Calu3 (cell line): ENCODE measurements at regions not wholly inside any gene's neighbourhood (a gene's known extent, or its start where the extent isn't known, plus 50 kb on each side); places are given as distances from the start of the nearest gene placed in this dataset.

ENCODE experiments used
- BruUV-seq: library from RNA; stranded (reverse); fragments of 400-500 nt; replicated peaks from 2 replicates; lab custom pipeline; 2021; lab: Mats Ljungman, UMichigan
- CTCF ChIA-PET: fragments of 300-600 bp; sonication (Branson Sonifier 250); formaldehyde crosslinking; loops from one replicate; lab custom pipeline; 2022; ENCODE audit warnings: antibody characterized with exemption; lab: Charles Lee
- DNase-seq: peaks from one replicate; pipeline ENCODE4 v3.0.0; 2022
- H3K27ac Mint-ChIP-seq: one replicate; pipeline ENCODE4 v1.8.0; 2022; ENCODE audit warnings: mixed read lengths; ENCODE audit not compliant: unreplicated experiment
- H3K27me3 Mint-ChIP-seq: one replicate; pipeline ENCODE4 v1.8.0; 2022; ENCODE audit warnings: mixed read lengths; ENCODE audit not compliant: unreplicated experiment
- H3K36me3 Mint-ChIP-seq: one replicate; pipeline ENCODE4 v1.8.0; 2022; ENCODE audit warnings: mild to moderate bottlenecking, moderate library complexity, mixed read lengths; ENCODE audit not compliant: insufficient read depth, unreplicated experiment
- H3K4me1 Mint-ChIP-seq: one replicate; pipeline ENCODE4 v1.8.0; 2022; ENCODE audit warnings: mild to moderate bottlenecking, low read depth, mixed read lengths; ENCODE audit not compliant: unreplicated experiment
- H3K4me3 Mint-ChIP-seq: one replicate; pipeline ENCODE4 v1.8.0; 2022; ENCODE audit warnings: mild to moderate bottlenecking, low read depth, moderate library complexity, mixed read lengths; ENCODE audit not compliant: unreplicated experiment
- H3K9me3 Mint-ChIP-seq: one replicate; pipeline ENCODE4 v1.8.0; 2022; ENCODE audit warnings: low read depth, mixed read lengths; ENCODE audit not compliant: unreplicated experiment
- intact Hi-C: fragments of 100-400 bp; cut with micrococcal nuclease; formaldehyde crosslinking; loops from one replicate; pipeline ENCODE4 v1.10.0; 2022; ENCODE audit not compliant: unreplicated experiment
- TF ChIP-seq, protein P1 (sequence below): fragments of 200-600 bp; IDR thresholded peaks from one replicate; pipeline ENCODE4 v1.8.0; 2022; ENCODE audit warnings: antibody characterized with exemption; ENCODE audit not compliant: unreplicated experiment

DNA sequence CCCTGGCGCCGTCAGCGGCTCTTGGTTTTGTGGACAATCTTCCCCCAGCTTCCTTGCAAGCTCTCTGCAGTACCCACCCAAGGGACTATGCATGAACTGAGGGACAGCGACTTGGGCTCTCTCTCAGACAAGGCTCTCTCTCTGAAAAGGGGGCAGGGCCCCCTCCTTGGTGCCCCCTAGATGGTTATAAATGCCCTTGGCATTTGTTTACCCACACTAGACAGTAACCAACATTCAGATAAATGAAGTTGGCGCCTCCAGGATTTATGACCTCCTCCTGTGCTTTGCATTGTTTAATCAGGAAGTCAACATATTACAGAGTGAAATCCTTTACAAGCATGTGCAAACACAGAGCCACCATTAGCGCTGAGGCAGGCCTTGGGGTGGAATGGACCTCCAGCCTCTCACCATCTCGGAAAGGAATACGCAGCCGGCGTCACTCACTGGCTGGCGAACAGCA lies 547.4 kb upstream of the ID2 start:
- CTCF ChIA-PET, result no interaction called here
- TF ChIP-seq, protein P1, sequence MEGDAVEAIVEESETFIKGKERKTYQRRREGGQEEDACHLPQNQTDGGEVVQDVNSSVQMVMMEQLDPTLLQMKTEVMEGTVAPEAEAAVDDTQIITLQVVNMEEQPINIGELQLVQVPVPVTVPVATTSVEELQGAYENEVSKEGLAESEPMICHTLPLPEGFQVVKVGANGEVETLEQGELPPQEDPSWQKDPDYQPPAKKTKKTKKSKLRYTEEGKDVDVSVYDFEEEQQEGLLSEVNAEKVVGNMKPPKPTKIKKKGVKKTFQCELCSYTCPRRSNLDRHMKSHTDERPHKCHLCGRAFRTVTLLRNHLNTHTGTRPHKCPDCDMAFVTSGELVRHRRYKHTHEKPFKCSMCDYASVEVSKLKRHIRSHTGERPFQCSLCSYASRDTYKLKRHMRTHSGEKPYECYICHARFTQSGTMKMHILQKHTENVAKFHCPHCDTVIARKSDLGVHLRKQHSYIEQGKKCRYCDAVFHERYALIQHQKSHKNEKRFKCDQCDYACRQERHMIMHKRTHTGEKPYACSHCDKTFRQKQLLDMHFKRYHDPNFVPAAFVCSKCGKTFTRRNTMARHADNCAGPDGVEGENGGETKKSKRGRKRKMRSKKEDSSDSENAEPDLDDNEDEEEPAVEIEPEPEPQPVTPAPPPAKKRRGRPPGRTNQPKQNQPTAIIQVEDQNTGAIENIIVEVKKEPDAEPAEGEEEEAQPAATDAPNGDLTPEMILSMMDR, result no peak
- no peak overlapping the region for H3K27ac Mint-ChIP-seq
- no peaks in the 10 kb centered on the region for H3K4me1 Mint-ChIP-seq
- intact Hi-C loops, result no loop called here
- no TSS peak for BruUV-seq
- peaks cover 2% of the 10 kb centered on the region for H3K9me3 Mint-ChIP-seq
- no peaks in the 10 kb centered on the region for H3K27me3 Mint-ChIP-seq
- no peak overlapping the region for H3K4me3 Mint-ChIP-seq
- no peak for DNase-seq
- H3K36me3 Mint-ChIP-seq, result no peaks in the 10 kb centered on the region

DNA sequence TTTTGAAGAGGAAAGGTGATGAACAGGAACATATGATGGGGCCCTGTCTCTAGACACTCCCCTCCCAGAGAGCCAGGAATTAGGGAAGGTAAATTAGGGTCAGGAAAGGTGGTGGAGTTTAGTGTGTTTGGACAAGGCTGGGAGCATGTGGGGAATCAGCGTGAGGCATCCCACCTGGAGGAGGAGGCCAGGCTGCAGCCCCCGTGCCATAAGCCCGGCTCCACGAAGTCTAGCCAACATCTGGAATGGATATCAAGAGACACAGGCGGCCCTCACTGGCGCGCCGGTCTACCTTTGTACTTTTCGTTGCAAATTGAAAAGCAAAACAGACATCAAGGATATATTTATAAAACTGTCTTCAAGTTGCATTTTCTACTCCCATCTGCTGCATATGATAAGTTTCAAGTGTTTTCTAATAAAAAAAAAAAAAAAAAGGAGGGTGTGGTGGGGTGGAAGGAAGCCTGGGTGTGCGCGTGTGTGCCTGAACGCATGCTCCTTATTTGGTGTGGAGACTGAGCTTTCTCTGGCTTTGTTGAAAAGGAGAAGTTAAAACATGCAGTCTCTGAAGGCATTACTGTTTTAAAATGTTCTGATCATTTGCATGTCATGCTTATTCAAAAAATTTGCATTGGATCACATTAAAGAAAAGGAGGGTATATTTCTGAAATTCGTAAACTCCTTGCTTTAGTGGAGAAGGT lies 546.7 kb upstream of the ID2 start:
- Mint-ChIP-seq H3K27ac (no peak overlapping the region), H3K27me3 (no peaks in the 10 kb centered on the region), H3K4me3 (no peak overlapping the region), H3K9me3 (peaks cover 2% of the 10 kb centered on the region), H3K36me3 (no peaks in the 10 kb centered on the region), H3K4me1 (no peaks in the 10 kb centered on the region)
- CTCF ChIA-PET, result interaction anchor here (0.7 kb wide), 1 partner anchor 683 kb away, joined by 3 read pairs; no protein-coding TSS in a partner anchor
- TF ChIP-seq, protein P1, result no peak
- intact Hi-C loops, result no loop called here
- BruUV-seq, result no TSS peak
- DNase-seq, result no peak

DNA sequence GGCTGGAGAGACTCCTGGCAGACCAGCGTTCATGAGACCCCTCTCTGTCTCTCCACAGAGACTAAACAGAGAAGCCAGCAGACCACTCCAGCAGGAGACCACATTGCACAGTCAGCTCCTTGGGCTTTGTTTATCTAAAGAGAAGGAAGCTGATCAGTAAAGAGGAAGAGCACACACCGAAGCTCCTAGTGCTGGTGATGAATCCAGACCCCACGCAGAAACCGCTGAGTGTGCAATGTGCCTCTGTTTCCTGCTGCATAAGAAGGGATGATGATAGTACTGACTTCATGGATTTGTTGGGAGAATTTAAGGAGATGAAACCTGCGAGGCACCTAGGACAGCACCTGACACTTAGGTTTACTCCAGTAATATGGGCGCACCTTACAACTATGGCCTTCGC lies 544.1 kb upstream of the ID2 start:
- Mint-ChIP-seq H3K9me3 (peaks cover 2% of the 10 kb centered on the region), H3K4me1 (no peaks in the 10 kb centered on the region), H3K36me3 (no peaks in the 10 kb centered on the region), H3K27ac (no peak overlapping the region), H3K27me3 (no peaks in the 10 kb centered on the region), H3K4me3 (no peak overlapping the region)
- BruUV-seq, result no TSS peak
- CTCF ChIA-PET, result no interaction called here
- no peak for DNase-seq
- TF ChIP-seq, protein P1, result no peak
- intact Hi-C loops, result no loop called here

DNA sequence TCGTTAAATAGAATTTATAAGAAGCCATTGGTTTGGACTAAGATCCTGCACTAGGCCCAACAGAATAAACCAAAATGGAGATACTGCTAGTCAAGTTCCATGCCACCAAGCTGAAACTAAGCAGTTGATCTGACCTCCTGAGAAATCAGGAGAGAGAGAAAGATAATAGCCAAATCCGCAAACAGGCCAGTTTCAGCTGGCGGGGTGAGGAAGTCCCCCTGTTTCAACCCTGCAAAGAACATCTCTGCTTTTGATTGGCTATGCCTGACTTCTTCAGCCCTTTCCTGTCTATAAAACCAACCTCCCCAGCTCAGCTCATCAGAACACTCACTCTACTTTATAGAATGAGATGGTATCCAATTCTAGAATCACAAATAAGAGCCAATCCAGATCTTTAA lies 543.3 kb upstream of the ID2 start:
- Mint-ChIP-seq H3K36me3 (no peaks in the 10 kb centered on the region), H3K4me1 (no peaks in the 10 kb centered on the region), H3K27me3 (no peaks in the 10 kb centered on the region), H3K27ac (no peak overlapping the region), H3K4me3 (no peak overlapping the region), H3K9me3 (peaks cover 2% of the 10 kb centered on the region)
- intact Hi-C loops, result no loop called here
- BruUV-seq, result no TSS peak
- CTCF ChIA-PET, result no interaction called here
- DNase-seq, result no peak
- TF ChIP-seq, protein P1, result no peak
